ENCODE measurements at regions not wholly inside any gene's neighbourhood (a gene's known extent, or its start where the extent isn't known, plus 50 kb on each side); places are given as distances from the start of the nearest gene placed in this dataset.
"Not testable (repeated sequence)": the region's sequence is repeated elsewhere in the genome, so short reads cannot be mapped to it uniquely, and the experiment has no call there.

DNA sequence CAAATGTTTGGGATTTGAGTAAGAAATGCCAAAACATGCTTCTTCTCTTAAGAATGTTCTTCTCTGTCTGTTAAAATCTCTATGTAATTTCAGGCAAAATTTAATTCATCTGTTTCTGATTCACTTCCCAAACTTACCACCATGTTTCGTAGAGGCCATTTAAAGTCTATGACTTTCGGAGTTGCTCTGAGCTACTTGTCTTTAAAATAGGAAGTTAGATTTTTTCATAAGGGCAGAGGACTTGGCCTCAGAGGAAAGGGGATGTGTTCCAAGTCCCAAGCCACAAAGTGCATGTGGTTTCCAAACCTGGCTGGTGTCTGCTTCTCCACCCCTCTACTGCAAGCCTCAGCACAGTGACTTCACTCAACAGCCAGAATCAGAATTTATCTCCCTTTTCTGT, 111.3 kb upstream of the ADRA1B start:
- no peak for FAIRE-seq
- Histone ChIP-seq H3K36me3 (ENCODE audit: control insufficient read depth in 2 of 2, extremely low read depth in 1 of 2, insufficient read depth in 2 of 2, low read length in 2 of 2) (no peaks in the 10 kb centered on the region), H2AFZ (ENCODE audit: low read depth, low read length) (no peak overlapping the region), H3K79me2 (ENCODE audit: control insufficient read depth, insufficient read depth, low read length) (no peaks in the 10 kb centered on the region), H3K4me2 (ENCODE audit: insufficient read depth, low read length) (no peak overlapping the region), H4K20me1 (replicated peaks; ENCODE audit: control insufficient read depth, extremely low read depth, insufficient read depth, low read length) (no peaks in the 10 kb centered on the region), H3K9me1 (replicated peaks; ENCODE audit: control insufficient read depth, extremely low read depth, insufficient read depth, low read length) (no peaks in the 10 kb centered on the region), H3K9me3 (replicated peaks; ENCODE audit: control insufficient read depth, insufficient read depth, low read length) (no peaks in the 10 kb centered on the region), H3K9ac (replicated peaks; ENCODE audit: extremely low read depth, insufficient read depth, low read length) (no peak overlapping the region), H3K27ac (ENCODE audit: insufficient read depth, low read depth, low read length) (no peak overlapping the region), H3K27me3 (ENCODE audit: control insufficient read depth in 2 of 2, insufficient read depth in 2 of 2, low read length in 2 of 2) (no peaks in the 10 kb centered on the region), H3K4me1 (ENCODE audit: control insufficient read depth, extremely low read depth, insufficient read depth, low read length) (no peaks in the 10 kb centered on the region), H3K4me3 (replicated peaks in 1 of 3; ENCODE audit: insufficient read depth in 1 of 3, low read depth in 1 of 3, low read length in 3 of 3) (no peak overlapping the region)
- no peak for TF ChIP-seq POLR2A (IDR thresholded peaks at IDR 0.05; ENCODE audit: low read depth, low read length)
- TF ChIP-seq, protein P1, sequence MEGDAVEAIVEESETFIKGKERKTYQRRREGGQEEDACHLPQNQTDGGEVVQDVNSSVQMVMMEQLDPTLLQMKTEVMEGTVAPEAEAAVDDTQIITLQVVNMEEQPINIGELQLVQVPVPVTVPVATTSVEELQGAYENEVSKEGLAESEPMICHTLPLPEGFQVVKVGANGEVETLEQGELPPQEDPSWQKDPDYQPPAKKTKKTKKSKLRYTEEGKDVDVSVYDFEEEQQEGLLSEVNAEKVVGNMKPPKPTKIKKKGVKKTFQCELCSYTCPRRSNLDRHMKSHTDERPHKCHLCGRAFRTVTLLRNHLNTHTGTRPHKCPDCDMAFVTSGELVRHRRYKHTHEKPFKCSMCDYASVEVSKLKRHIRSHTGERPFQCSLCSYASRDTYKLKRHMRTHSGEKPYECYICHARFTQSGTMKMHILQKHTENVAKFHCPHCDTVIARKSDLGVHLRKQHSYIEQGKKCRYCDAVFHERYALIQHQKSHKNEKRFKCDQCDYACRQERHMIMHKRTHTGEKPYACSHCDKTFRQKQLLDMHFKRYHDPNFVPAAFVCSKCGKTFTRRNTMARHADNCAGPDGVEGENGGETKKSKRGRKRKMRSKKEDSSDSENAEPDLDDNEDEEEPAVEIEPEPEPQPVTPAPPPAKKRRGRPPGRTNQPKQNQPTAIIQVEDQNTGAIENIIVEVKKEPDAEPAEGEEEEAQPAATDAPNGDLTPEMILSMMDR (IDR thresholded peaks at IDR 0.05; ENCODE audit: extremely low read depth in 1 of 2, insufficient read depth in 1 of 2, low read depth in 1 of 2, low read length in 2 of 2) = no peak
- TF ChIP-seq JUN (IDR thresholded peaks at IDR 0.05; ENCODE audit: borderline replicate concordance, insufficient read depth, insufficient read length, low read depth) = no peak
- dilution Hi-C loops (cut with MboI; ENCODE audit: extremely low pct_ligation_motif_present, low sequenced_read_pairs) = no loop called here
- ChIA-PET CTCF (no interaction called here), POLR2A (no interaction called here)
- intact Hi-C loops (cut with micrococcal nuclease) = no loop called here
- no peak for DNase-seq (ENCODE audit: low read depth, low spot score)
- BruUV-seq (replicated peaks) = no TSS peak

DNA sequence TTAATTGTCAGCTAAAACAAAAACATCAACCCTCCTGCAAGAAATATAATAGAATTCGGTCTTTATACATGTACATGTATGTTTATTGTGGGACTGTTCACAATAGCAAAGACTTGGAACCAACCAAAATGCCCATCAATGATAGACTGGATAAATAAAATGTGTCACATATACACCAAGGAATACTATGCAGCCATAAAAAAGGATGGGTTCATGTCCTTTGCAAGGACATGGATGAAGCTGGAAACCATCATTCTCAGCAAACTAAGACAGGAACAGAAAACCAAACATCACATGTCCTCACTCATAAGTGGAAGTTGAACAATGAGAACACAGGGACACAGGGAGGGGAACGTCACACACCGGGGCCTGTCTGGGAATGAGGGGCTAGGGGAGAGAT, 109.1 kb upstream of the ADRA1B start:
- intact Hi-C loops (cut with micrococcal nuclease); CTCF ChIA-PET; H3K4me2 ChIP-seq (ENCODE audit: insufficient read depth, low read length); FAIRE-seq; H3K9me1 ChIP-seq (replicated peaks; ENCODE audit: control insufficient read depth, extremely low read depth, insufficient read depth, low read length); H3K36me3 ChIP-seq (ENCODE audit: control insufficient read depth in 2 of 2, extremely low read depth in 1 of 2, insufficient read depth in 2 of 2, low read length in 2 of 2); DNase-seq (ENCODE audit: low read depth, low spot score); dilution Hi-C loops (cut with MboI; ENCODE audit: extremely low pct_ligation_motif_present, low sequenced_read_pairs); H3K27ac ChIP-seq (ENCODE audit: insufficient read depth, low read depth, low read length); H3K4me3 ChIP-seq (replicated peaks in 1 of 3; ENCODE audit: insufficient read depth in 1 of 3, low read depth in 1 of 3, low read length in 3 of 3); POLR2A ChIA-PET; H4K20me1 ChIP-seq (replicated peaks; ENCODE audit: control insufficient read depth, extremely low read depth, insufficient read depth, low read length); H3K4me1 ChIP-seq (ENCODE audit: control insufficient read depth, extremely low read depth, insufficient read depth, low read length); H3K27me3 ChIP-seq (ENCODE audit: control insufficient read depth in 2 of 2, insufficient read depth in 2 of 2, low read length in 2 of 2); H3K79me2 ChIP-seq (ENCODE audit: control insufficient read depth, insufficient read depth, low read length); H3K9me3 ChIP-seq (replicated peaks; ENCODE audit: control insufficient read depth, insufficient read depth, low read length); BruUV-seq (replicated peaks); H2AFZ ChIP-seq (ENCODE audit: low read depth, low read length); H3K9ac ChIP-seq (replicated peaks; ENCODE audit: extremely low read depth, insufficient read depth, low read length): not testable (repeated sequence)
